NCI-H2196 treated with DMSO at 0.1 percent for 48 hours (cell line): ENCODE measurements at regions not wholly inside any gene's neighbourhood (a gene's known extent, or its start where the extent isn't known, plus 50 kb on each side); places are given as distances from the start of the nearest gene placed in this dataset.
"Not testable (repeated sequence)": the region's sequence is repeated elsewhere in the genome, so short reads cannot be mapped to it uniquely, and the experiment has no call there.

Experiments
- DNase-seq: peaks from one replicate; lab custom pipeline; 2025; ENCODE audit not compliant: unreplicated experiment; lab: John Stamatoyannopoulos, UW

GRCh38 chr2:101645886-101646285 lies 51.6 kb upstream of the MAP4K4 start:
- not testable (repeated sequence) for DNase-seq

- no peak for DNase-seq
Measured at GRCh38 chr2:101644842-101645383, 52.6 kb upstream of the MAP4K4 start.

- DNase-seq = no peak
Measured at GRCh38 chr2:101643004-101643524, 54.4 kb upstream of the MAP4K4 start.

GRCh38 chr2:101638817-101639605 lies 58.5 kb upstream of the MAP4K4 start:
- DNase-seq = no peak

- DNase-seq = no peak
Measured at GRCh38 chr2:101638181-101638711, 59.3 kb upstream of the MAP4K4 start.

- DNase-seq = peak; percentile 90
Measured at GRCh38 chr2:101630224-101630949, 67.1 kb upstream of the MAP4K4 start.

GRCh38 chr2:101628030-101628392 lies 69.5 kb upstream of the MAP4K4 start:
- no peak for DNase-seq

- no peak for DNase-seq
Measured at GRCh38 chr2:101627285-101628029, 70.0 kb upstream of the MAP4K4 start.

GRCh38 chr2:101625814-101626213 lies 71.7 kb upstream of the MAP4K4 start:
- DNase-seq = not testable (repeated sequence)

- no peak for DNase-seq
Measured at GRCh38 chr2:101625387-101625786, 72.1 kb upstream of the MAP4K4 start.

GRCh38 chr2:101624706-101625332 lies 72.7 kb upstream of the MAP4K4 start:
- no peak for DNase-seq

GRCh38 chr2:101623031-101623521 lies 74.4 kb upstream of the MAP4K4 start:
- DNase-seq = no peak

- no peak for DNase-seq
Measured at GRCh38 chr2:101622210-101623030, 75.1 kb upstream of the MAP4K4 start.

GRCh38 chr2:101619191-101619591 lies 78.3 kb upstream of the MAP4K4 start:
- DNase-seq = no peak

- no peak for DNase-seq
Measured at GRCh38 chr2:101617796-101618195, 79.7 kb upstream of the MAP4K4 start.

- DNase-seq = no peak
Measured at GRCh38 chr2:101617188-101617587, 80.3 kb upstream of the MAP4K4 start.

- no peak for DNase-seq
Measured at GRCh38 chr2:101614127-101614759, 83.3 kb upstream of the MAP4K4 start.

- no peak for DNase-seq
Measured at GRCh38 chr2:101613056-101613704, 84.3 kb upstream of the MAP4K4 start.
